RPMI7951 (cell line): ENCODE measurements at regions not wholly inside any gene's neighbourhood (a gene's known extent, or its start where the extent isn't known, plus 50 kb on each side); places are given as distances from the start of the nearest gene placed in this dataset.
"Not testable (repeated sequence)": the region's sequence is repeated elsewhere in the genome, so short reads cannot be mapped to it uniquely, and the experiment has no call there.

Source experiments
- DNase-seq: peaks from one replicate; pipeline ENCODE4 v3.0.0-alpha.2; 2012; ENCODE audit warnings: low read depth

DNA sequence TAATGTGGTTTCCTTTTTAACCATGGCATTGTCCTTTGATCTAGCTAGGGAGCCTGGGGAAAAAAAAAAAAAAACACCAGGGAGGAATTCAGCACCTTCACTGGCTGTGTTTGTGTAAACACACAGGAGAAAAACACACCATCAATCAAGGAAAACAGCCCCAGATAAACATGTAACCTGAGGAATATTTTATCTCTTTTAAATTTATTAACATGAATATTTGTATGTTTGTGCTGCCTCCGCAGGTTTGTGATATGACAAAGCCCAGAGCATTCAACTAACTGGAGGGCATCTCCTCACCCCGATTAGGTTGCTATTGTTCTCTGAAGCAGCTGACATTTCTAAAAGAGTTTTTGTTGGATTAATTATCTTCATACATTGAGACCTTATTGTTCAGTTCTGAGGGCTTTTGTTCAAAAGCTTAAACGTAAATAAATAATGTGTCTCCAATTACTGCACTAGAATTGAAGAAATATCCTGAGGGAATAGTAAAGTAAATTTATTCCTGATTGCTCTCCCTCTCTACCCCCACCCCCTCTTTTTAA lies 89.4 kb upstream of the SEMA3E start:
- no peak for DNase-seq

DNA sequence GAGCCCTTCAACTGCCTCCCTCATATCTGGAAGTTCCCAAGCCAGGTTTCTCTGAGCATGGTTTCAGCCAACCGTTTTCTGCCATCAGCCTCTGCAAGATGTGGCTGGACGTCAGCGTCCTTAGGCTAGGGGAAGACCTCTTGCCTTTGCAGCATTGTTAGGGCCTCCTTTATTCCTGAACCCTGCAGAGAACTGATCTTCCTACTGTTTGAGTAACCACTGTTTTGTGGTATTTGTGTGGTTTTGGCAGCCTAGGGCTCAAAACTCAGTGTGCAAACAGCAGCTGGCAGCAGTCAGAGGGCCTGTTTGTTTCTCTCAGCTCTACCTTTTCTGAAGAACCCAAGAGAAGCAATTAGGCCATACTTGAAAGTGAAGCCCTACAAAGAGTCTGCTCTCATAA lies 83.4 kb upstream of the SEMA3E start:
- DNase-seq: peak; percentile 11

DNA sequence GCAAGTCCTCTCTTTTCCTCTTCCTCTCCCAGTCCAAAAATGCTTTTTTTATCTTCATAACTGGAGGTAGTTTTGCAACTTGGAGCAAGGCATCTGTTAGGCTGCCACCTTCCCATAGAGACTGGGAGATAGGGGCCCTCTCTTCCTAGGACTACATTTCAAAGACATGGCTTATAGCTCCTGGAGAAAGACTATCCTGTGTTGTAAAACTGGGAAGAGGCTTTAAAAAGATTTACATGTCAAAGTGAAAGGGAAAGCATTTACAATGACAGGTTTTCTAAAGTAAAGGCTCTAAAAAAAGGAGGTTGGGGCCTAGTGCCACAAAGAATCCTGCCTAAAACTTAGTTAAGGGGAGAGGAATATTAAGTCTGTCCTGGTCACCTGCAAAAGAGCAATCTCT lies 82.2 kb upstream of the SEMA3E start:
- no peak for DNase-seq

DNA sequence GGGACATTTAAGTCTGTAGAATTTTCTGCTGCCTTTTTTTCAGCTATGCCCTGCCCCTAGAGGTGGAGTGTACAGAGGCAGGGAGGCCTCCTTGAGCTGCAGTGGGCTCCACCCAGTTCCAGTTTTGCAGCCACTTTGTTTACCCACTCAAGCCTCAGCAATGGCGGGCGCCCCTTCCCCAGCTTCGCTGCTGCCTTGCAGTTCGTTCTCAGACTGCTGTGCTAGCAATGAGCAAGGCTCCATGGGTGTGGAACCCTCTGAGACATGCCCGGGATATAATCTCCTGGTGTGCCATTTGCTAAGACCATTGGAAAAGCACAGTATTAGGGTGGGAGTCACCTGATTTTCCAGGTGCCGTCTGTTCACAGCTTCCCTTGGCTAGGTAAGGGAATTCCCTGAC lies 68.0 kb upstream of the SEMA3E start:
- DNase-seq: not testable (repeated sequence)

DNA sequence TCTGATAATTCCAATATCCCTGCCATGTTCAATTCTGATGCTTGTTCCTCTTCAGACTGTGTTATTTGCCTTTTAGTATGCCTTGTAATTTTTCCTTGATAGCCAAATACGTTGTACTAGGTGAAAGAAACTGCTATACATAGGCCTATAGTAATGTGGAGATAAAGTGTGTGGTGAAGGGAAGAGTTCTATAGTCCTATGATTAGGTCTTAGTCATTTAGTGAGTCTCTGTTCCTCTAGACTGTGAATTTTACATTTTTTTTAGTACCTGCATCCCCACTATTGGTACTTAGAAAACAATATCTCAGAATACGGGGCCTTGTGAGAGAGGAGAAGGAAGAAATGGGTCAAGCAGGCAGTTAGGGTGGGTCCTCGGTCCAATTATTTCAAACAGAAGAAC lies 59.6 kb upstream of the SEMA3E start:
- no peak for DNase-seq

DNA sequence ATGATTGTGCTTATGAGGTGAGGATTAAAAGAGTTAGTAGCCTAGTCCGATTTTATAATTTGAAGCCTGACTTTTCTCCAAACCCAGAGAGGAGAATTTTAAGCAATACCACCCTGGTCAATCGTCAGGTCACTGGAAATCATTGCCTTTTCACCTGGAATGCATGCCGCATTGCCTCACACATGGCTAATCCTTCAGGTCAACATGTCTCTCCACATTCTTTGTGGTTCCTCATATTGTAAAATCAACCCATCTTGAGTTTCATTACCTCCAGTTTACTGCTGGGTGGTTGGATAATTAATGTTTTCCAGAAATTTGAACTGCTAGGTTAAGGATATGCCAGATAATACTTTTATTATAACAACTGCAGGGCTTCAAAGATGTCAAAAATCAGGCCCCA lies 55.6 kb upstream of the SEMA3E start:
- no peak for DNase-seq

DNA sequence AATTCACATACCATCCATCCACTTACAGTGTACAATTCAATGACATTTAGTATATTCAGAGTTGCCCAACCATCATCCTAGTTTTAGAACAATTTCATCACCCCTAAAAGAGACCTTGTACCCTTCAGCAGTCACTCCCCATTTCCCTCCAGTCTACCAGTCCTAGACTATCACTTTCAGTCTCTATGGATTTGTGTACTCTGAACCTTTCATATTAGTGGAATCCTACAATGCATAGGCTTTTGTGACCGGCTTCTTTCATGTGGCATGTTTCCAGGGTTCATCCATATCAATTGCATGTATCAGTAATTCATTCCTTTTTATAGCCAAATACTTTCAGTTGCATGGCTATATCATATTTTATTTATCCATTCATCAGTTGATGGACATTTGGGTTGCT lies 53.5 kb upstream of the SEMA3E start:
- no peak for DNase-seq

DNA sequence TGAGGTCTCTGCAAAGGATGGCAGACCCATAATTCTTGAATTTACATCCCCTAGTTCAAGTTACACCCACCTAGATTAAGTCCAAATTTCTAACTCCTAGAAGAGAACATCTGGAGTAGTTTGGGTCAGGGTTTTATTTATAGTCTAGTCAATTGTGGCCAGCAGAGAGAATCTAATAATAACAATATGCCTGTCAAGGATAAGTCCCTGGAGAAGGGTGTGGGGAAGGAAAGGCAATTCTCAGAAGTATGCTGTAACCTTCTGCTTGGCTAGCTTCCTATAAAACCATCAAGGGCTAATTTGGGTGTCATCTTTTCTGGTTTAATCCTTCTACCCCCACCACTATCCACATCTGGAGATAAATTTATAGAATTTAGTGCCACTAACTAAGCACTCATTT lies 52.8 kb upstream of the SEMA3E start:
- no peak for DNase-seq
